ENCODE measurements at regions not wholly inside any gene's neighbourhood (a gene's known extent, or its start where the extent isn't known, plus 50 kb on each side); places are given as distances from the start of the nearest gene placed in this dataset.

- TF ChIP-seq, protein P1, sequence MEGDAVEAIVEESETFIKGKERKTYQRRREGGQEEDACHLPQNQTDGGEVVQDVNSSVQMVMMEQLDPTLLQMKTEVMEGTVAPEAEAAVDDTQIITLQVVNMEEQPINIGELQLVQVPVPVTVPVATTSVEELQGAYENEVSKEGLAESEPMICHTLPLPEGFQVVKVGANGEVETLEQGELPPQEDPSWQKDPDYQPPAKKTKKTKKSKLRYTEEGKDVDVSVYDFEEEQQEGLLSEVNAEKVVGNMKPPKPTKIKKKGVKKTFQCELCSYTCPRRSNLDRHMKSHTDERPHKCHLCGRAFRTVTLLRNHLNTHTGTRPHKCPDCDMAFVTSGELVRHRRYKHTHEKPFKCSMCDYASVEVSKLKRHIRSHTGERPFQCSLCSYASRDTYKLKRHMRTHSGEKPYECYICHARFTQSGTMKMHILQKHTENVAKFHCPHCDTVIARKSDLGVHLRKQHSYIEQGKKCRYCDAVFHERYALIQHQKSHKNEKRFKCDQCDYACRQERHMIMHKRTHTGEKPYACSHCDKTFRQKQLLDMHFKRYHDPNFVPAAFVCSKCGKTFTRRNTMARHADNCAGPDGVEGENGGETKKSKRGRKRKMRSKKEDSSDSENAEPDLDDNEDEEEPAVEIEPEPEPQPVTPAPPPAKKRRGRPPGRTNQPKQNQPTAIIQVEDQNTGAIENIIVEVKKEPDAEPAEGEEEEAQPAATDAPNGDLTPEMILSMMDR (IDR thresholded peaks at IDR 0.05): no peak
- TF ChIP-seq POLR2A (IDR thresholded peaks at IDR 0.05): no peak
- DNase-seq: no peak
- intact Hi-C loops (cut with DNase I): no loop called here
- no peak for ATAC-seq
- Histone ChIP-seq H3K4me1 (no peaks in the 10 kb centered on the region), H3K27me3 (no peaks in the 10 kb centered on the region), H3K4me3 (no peak overlapping the region), H3K36me3 (no peaks in the 10 kb centered on the region), H3K9me3 (no peaks in the 10 kb centered on the region), H3K27ac (no peak overlapping the region)
- 61% methylated on average over 2 of the region's 2 CpGs for WGBS (ENCODE audit: insufficient coverage, low coverage, low lambda C conversion rate, missing lambda C conversion rate)
Observed at GRCh38 chr1:108070662-108071061, 105.7 kb upstream of the VAV3 start.

DNA sequence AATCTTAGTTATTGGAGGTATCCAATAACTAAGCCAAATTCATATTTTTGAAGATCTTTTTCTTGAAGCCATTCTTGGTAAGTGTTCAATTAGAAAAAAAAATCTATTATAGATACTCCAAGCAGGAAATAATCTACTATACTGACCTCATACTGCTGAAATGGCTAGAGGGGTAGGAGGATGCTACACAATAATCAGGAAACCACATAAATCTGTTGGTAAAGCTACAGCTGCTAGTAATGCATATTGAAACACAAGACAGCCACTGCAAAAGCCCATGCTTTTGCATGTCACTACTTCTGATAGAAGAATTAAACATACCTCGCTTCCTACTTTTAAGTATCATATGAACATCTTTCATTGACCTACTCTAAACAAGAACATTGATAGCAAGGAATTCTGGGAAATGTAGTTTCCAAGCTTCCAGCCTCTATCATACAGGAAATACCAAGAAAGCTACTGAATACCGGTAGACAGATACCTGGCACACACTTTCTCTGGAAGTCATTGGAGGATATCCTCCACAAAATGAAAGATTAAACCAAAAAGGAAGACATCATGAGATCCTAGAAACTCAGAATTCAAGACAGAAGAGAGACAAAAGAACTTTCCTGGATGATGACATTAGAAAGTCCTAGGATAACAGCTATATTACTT is 103.0 kb upstream of the VAV3 start:
- intact Hi-C loops (cut with DNase I): no loop called here
- DNase-seq (no peak), ATAC-seq (no peak)
- WGBS (ENCODE audit: insufficient coverage, low coverage, low lambda C conversion rate, missing lambda C conversion rate): 41% methylated on average over 2 of the region's 2 CpGs
- Histone ChIP-seq H3K27me3 (no peaks in the 10 kb centered on the region), H3K4me1 (no peaks in the 10 kb centered on the region), H3K36me3 (no peaks in the 10 kb centered on the region), H3K9me3 (no peaks in the 10 kb centered on the region), H3K27ac (no peak overlapping the region), H3K4me3 (no peak overlapping the region)
- no peak for TF ChIP-seq POLR2A (IDR thresholded peaks at IDR 0.05)
- TF ChIP-seq, protein P1 (IDR thresholded peaks at IDR 0.05): no peak

- Histone ChIP-seq H3K36me3 (no peaks in the 10 kb centered on the region), H3K27me3 (no peaks in the 10 kb centered on the region), H3K9me3 (no peaks in the 10 kb centered on the region), H3K4me3 (no peak overlapping the region), H3K4me1 (no peaks in the 10 kb centered on the region), H3K27ac (no peak overlapping the region)
- TF ChIP-seq, protein P1 (IDR thresholded peaks at IDR 0.05): no peak
- TF ChIP-seq POLR2A (IDR thresholded peaks at IDR 0.05): no peak
- 20% methylated on average over 1 of the region's 1 CpG for WGBS (ENCODE audit: insufficient coverage, low coverage, low lambda C conversion rate, missing lambda C conversion rate)
- DNase-seq: no peak
- ATAC-seq: no peak
- intact Hi-C loops (cut with DNase I): no loop called here
Observed at GRCh38 chr1:108066808-108067207, 101.8 kb upstream of the VAV3 start.

DNA sequence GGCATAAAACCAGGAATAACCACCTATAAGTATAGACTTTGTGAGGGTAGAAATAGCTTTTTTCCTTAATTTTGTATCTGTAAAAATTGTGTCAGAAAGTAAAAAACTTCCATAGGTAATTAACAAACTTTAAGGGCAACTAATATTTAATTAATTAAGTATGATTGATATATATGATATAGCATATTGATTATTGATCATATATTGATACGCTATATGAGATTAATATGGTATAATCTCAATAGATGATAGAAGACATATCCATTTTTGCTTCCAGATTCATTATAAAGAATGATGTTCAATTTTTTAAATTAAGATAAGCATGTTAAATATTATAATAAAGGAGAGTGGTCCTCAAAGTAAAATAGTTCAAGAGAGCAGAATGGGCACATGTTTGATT is 99.3 kb upstream of the VAV3 start:
- DNase-seq (no peak), ATAC-seq (no peak)
- intact Hi-C loops (cut with DNase I): no loop called here
- H3K27ac ChIP-seq: no peak overlapping the region
- H3K9me3 ChIP-seq: no peaks in the 10 kb centered on the region
- H3K4me3 ChIP-seq: no peak overlapping the region
- 73% methylated on average over 1 of the region's 1 CpG for WGBS (ENCODE audit: insufficient coverage, low coverage, low lambda C conversion rate, missing lambda C conversion rate)
- H3K36me3 ChIP-seq: no peaks in the 10 kb centered on the region
- TF ChIP-seq, protein P1 (IDR thresholded peaks at IDR 0.05): no peak
- no peak for TF ChIP-seq POLR2A (IDR thresholded peaks at IDR 0.05)
- H3K4me1 ChIP-seq: no peaks in the 10 kb centered on the region
- H3K27me3 ChIP-seq: no peaks in the 10 kb centered on the region

GRCh38 chr1:108063703-108064102 is 98.7 kb upstream of the VAV3 start:
- Histone ChIP-seq H3K27ac (no peak overlapping the region), H3K4me3 (no peak overlapping the region), H3K36me3 (no peaks in the 10 kb centered on the region), H3K4me1 (no peaks in the 10 kb centered on the region), H3K27me3 (no peaks in the 10 kb centered on the region), H3K9me3 (no peaks in the 10 kb centered on the region)
- peak in 1 of 4 donors; percentile 24 for ATAC-seq
- WGBS (ENCODE audit: insufficient coverage, low coverage, low lambda C conversion rate, missing lambda C conversion rate): 35% methylated on average over 1 of the region's 1 CpG
- no peak for DNase-seq
- no peak for TF ChIP-seq POLR2A (IDR thresholded peaks at IDR 0.05)
- TF ChIP-seq, protein P1 (IDR thresholded peaks at IDR 0.05): no peak
- intact Hi-C loops (cut with DNase I): no loop called here
